Fibroblast of pulmonary artery (primary cell): ENCODE measurements at regions not wholly inside any gene's neighbourhood (a gene's known extent, or its start where the extent isn't known, plus 50 kb on each side); places are given as distances from the start of the nearest gene placed in this dataset.

Source experiments
- DNase-seq: peaks from one replicate; pipeline ENCODE4 v3.0.0-alpha.2; 2010; ENCODE audit warnings: low read depth
- H3K4me3 ChIP-seq: replicated peaks from 2 replicates; pipeline ENCODE4 v1.5.1; 2011; ENCODE audit warnings: low read depth, mild to moderate bottlenecking, control low read depth, low read length, moderate library complexity
- TF ChIP-seq, protein P1 (sequence below): IDR thresholded peaks from 2 replicates; pipeline ENCODE4 v1.5.1; 2011; ENCODE audit warnings: mild to moderate bottlenecking, control low read depth, low read length, inconsistent platforms; ENCODE audit errors: missing control alignments

DNA sequence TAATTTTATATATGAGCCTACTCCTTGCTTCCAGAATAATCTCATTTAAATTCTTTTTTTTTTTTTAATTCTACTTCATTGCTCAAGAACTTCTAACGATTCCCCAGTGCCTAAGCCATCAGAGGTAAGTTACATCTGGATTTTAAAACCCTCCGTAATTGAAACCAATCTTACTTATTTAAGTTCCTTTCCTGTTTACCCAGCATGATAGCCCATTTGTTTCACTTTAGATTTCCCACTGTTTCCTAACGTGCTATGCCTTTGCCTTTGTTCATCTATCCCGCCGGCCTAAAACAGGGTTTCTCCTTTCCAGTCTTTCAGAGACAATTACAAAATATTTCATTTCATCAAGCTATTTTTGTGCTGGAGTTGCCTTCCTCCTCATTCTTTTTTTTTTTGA is 75.8 kb upstream of the ETV1 start:
- TF ChIP-seq, protein P1, sequence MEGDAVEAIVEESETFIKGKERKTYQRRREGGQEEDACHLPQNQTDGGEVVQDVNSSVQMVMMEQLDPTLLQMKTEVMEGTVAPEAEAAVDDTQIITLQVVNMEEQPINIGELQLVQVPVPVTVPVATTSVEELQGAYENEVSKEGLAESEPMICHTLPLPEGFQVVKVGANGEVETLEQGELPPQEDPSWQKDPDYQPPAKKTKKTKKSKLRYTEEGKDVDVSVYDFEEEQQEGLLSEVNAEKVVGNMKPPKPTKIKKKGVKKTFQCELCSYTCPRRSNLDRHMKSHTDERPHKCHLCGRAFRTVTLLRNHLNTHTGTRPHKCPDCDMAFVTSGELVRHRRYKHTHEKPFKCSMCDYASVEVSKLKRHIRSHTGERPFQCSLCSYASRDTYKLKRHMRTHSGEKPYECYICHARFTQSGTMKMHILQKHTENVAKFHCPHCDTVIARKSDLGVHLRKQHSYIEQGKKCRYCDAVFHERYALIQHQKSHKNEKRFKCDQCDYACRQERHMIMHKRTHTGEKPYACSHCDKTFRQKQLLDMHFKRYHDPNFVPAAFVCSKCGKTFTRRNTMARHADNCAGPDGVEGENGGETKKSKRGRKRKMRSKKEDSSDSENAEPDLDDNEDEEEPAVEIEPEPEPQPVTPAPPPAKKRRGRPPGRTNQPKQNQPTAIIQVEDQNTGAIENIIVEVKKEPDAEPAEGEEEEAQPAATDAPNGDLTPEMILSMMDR, result no peak
- H3K4me3 ChIP-seq, result no peak overlapping the region
- no peak for DNase-seq

DNA sequence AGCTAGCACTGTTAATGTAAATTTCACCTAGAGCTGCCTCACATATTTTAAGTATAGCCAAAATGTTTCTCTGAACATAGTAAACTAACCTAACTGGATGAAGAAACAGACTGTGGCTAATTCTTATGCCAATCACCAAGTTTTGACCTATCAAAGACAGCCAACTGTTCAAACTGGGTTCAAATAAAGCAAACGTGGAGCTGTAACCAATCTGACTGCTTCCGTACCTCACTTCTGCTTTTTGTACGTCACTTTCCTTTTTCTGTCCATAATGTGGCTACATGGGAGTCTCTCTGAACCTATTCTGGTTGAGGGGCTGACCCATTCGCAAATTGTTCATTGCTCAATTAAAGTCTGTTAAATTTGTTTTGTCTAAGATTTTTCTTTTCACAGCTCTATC is 66.3 kb upstream of the ETV1 start:
- no peak overlapping the region for H3K4me3 ChIP-seq
- DNase-seq, result no peak
- TF ChIP-seq, protein P1, result no peak

DNA sequence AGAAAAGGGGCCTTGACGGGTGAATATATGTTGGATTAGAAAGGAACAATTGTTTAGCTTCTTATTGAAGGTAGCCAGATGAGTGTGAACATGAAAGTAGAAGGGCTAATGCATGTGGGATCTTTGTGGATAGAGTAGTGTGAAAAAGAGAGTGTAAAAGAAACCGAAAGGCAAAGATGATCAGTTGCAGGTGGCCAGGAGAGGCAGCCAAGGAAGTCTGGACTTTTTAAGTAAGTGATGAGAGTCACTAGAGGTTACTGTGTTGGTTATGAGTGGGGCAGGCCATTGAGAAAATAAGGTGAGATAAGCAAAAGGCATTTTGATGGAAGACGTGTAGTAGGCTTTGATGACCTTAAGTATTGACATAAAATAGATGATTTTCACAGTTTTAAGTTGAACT is 64.7 kb upstream of the ETV1 start:
- TF ChIP-seq, protein P1, result no peak
- no peak overlapping the region for H3K4me3 ChIP-seq
- no peak for DNase-seq

DNA sequence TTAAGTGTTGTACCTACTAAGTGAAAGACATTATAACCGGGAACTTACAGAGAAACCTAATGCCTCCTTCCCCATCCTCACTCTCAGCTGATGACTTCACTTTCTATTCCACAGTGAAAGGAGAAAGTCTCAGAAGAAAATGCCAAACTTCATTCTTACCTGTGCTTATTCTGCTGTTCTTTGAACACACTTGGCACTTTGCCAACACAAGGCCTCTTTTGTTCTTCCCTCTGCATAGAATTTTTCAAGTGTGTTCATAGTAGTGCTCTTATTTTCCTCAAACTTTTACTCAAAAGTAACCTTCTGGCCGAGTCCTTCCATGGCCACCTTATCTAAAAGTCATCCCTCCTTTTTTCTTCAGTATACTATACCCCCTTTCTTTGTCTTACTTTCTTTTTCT is 59.4 kb upstream of the ETV1 start:
- no peak overlapping the region for H3K4me3 ChIP-seq
- DNase-seq, result no peak
- TF ChIP-seq, protein P1, result no peak

DNA sequence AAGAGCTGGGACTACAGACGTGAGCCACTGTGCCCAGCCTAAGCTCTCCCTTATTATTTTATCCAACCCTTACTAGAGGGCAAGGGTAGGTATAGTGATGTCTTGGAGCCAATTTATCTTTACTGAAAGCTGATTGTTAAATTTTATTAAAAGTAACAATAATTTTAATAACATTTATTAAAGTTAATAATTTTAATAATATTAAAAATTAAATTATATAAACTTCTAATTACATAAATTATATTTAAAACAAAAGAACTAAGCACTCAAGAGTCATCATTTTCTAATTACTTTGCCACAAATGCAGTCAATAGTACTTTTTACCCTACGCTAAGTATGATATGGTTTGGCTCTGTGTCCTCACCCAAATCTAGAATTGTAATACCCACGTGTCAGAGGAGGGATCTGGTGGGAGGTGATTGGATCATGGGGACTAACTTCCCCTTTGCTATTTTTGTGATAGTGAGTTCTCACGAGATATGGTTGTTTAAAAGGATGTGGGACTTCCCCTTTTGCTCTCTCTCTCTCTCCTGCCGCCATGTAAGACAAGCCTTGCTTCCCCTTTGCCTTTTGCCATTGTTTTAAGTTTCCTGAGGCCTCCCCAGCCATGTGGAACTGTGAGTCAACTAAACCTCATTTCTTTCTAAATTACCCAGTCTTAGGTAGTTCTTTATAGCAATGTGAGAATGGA is 58.4 kb upstream of the ETV1 start:
- DNase-seq, result peak; percentile 17
- no peak overlapping the region for H3K4me3 ChIP-seq
- TF ChIP-seq, protein P1, result no peak

DNA sequence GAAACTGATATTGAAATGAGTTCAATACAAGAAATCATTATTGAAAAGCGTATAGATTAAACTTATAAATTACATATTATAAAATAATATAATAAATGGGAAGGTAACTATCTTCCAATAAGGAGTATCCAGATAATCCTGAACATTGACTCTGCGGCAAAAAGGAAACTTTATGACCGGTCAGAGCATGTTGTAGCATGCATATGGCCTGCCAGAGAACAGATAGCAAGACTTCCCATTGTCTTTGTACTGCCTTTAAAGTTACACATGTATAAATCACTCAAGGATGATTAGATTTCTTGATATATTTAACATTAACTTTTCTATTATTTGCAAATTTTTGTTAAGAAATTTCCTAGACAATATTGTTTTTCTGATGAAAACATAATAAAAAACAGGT is 56.2 kb upstream of the ETV1 start:
- DNase-seq, result no peak
- TF ChIP-seq, protein P1, result no peak
- H3K4me3 ChIP-seq, result no peak overlapping the region

DNA sequence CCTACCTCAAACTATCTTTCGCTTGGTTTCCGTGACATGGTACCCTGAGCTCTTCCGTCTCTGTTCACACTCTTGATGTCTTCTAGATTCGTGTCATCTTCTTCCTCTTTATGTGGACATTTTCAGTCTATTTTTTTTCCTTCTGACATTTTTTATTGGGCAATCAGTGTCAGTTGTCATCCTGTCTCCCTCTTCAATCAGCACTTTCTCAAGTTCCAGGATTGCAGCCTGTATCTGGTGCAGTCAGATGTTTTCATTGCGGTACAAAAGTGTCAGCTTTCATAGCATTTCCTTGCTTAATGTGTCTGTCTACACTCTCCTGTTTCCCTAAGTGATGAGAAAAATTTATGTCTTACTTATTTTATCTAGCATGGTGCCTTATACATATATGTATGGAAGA is 51.1 kb upstream of the ETV1 start:
- DNase-seq, result no peak
- H3K4me3 ChIP-seq, result no peak overlapping the region
- TF ChIP-seq, protein P1, result no peak
